GM12891 (cell line): ENCODE measurements at regions not wholly inside any gene's neighbourhood (a gene's known extent, or its start where the extent isn't known, plus 50 kb on each side); places are given as distances from the start of the nearest gene placed in this dataset.

Experiments
- DNase-seq: peaks from one replicate; pipeline ENCODE4 v3.0.0; 2011; ENCODE audit warnings: low spot score; ENCODE audit not compliant: insufficient read length
- FAIRE-seq: peaks from 2 replicates; lab custom pipeline; 2011; peaks lifted over from hg19 to GRCh38; lab: Jason Lieb, UNC
- PAX5 ChIP-seq: IDR thresholded peaks from 2 replicates; pipeline ENCODE4 v1.6.1; 2011; ENCODE audit warnings: low read length, moderate library complexity, mild to moderate bottlenecking; ENCODE audit not compliant: insufficient read depth, severe bottlenecking
- POLR2A ChIP-seq: IDR thresholded peaks from 2 replicates; pipeline ENCODE4 v1.6.1; 2011; ENCODE audit warnings: low read depth, low read length, control low read depth
- POLR2AphosphoS5 ChIP-seq: IDR thresholded peaks from 2 replicates; pipeline ENCODE4 v1.6.1; 2011; ENCODE audit warnings: low read depth, low read length, control low read depth
- POU2F2 ChIP-seq: IDR thresholded peaks from 2 replicates; pipeline ENCODE4 v1.6.1; 2011; ENCODE audit warnings: low read depth, mild to moderate bottlenecking, control low read depth, low read length, moderate library complexity
- SPI1 ChIP-seq: IDR thresholded peaks from 2 replicates; pipeline ENCODE4 v1.6.1; 2011; ENCODE audit warnings: low read depth, low read length, control low read depth
- TAF1 ChIP-seq: IDR thresholded peaks from 2 replicates; pipeline ENCODE4 v1.6.1; 2011; ENCODE audit warnings: low read depth, low read length, control low read depth

GRCh38 chr11:32325725-32326124, 109.6 kb downstream of the WT1 start:
- FAIRE-seq, result no peak
- TF ChIP-seq SPI1 (no peak), TAF1 (no peak), POU2F2 (no peak), POLR2A (no peak), PAX5 (no peak)
- no peak for DNase-seq

DNA sequence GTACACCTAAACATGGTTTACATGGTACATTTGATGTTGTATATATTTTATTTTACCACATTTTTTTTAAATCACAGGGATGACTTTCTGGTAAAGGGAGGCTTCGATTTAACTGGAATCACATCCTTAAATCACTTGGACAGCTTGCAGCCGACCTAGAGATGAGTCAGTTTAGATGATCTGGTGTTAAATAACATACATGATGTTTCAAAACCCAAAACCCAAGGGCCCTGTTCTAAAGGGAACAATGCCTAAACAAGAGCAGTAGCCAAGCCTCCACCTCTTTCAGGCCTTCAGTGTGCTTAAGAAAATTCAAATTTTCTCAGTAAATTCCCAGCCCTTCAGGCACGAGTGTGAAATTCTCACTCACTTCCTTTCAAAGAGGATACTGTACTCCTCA, 108.8 kb downstream of the WT1 start:
- FAIRE-seq (no peak), DNase-seq (no peak)
- TF ChIP-seq POLR2AphosphoS5, result no peak

DNA sequence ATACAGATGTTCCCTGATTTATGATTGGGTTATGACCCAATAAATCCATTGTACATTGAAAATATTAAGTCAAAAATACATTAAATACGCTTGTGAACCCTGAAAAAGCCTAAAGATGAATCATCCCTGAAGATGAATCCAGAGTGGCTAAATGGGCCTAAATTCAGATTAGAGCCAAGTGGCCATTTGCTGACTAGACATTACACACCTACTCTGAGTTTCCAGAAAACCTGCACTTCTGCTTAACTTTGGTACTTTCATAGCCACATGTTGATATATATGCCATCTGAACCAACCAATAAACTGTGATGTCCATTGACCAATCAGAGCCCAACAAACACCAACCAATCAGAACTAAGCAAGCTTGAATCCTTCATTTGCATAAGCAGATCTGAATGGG, 106.9 kb downstream of the WT1 start:
- TF ChIP-seq POU2F2, result no peak
- TF ChIP-seq POLR2A, result no peak
- no peak for TF ChIP-seq POLR2AphosphoS5
- no peak for TF ChIP-seq PAX5
- no peak for TF ChIP-seq TAF1
- FAIRE-seq (no peak), DNase-seq (no peak)

DNA sequence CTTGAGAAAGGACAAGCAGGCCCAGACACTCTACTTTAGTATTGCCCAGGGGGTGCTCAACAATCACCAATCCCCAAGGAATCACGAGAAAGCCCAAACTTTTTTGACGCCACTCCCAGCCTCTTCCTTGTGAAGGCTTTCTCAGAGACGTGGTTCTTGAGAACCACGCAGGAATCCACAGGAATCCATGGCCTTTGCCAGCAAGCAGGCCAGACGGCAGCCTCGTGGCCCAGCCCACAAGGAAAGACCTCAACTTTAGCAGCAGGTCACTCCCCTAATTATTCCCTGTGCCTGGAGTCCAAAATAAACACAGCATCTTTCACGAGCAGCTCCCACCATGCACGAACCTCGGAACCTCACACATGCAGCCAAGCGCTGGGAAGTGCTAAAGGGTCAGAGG, 104.2 kb downstream of the WT1 start:
- no peak for DNase-seq
- TF ChIP-seq TAF1 (no peak), POLR2AphosphoS5 (no peak), PAX5 (no peak), POU2F2 (no peak), POLR2A (no peak), SPI1 (no peak)
- no peak for FAIRE-seq

DNA sequence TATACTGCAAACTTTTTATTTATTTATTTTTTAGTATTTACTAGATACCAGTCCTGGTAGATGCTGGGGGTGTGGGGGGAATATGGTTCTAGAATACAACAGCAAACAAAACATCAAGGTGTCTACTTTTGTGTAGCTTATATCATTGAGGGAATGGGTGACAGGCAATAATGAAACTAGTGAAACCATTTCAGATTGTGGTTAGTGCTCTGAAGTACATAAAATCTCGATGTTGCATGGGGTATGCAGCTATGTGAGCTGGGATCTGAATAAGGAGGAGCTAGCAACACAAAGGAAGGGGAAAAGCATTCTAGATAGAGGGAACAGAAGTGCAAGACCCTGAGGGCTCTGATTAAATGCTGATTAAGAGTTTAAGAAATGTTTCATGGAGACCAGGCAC, 103.5 kb downstream of the WT1 start:
- TF ChIP-seq PAX5 (no peak), POLR2AphosphoS5 (no peak), SPI1 (no peak), TAF1 (no peak), POLR2A (no peak), POU2F2 (no peak)

GRCh38 chr11:32332990-32333319, 102.4 kb downstream of the WT1 start:
- DNase-seq, result no peak
- FAIRE-seq, result no peak
- TF ChIP-seq POLR2A (no peak), POLR2AphosphoS5 (no peak), TAF1 (no peak), SPI1 (no peak), PAX5 (no peak), POU2F2 (no peak)

More for the DNA sequence above, 103.5 kb downstream of the WT1 start:
- no peak for DNase-seq
- FAIRE-seq, result no peak

DNA sequence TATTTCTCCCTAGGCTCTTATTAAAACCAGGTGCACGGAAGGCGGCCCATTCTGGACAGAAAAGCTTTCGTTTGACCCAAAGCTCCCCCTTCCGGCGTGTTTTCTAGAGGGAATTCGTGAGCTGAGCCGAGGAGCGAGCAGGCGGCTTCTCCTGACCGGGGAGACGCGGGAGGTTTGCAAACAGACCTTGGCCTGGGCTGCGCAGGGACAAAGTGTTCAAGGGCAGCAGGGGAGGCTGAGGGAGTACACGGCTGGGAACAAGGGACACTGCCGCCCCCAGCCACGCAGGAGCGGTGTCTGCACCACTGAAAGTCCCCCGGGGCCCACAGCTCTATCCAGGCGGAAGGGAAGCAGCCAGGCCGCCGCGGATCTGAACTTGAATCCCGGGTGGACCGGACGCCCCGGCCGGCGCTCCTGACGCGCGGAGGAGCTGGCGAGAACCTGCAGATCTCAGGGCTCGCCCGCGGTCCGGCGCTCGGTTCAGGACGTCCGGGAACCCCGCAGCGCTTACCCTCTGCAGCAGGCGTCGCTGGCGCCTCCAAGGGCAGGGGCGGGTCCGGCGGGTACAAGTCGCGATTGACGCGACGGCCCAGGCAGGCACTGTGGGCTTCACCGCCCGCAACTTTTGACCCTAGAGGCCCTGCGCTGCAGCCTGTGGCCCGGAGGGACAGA, 101.9 kb downstream of the WT1 start:
- DNase-seq (peak; percentile 25), FAIRE-seq (no peak)
- TF ChIP-seq PAX5, result no peak
- no peak for TF ChIP-seq POLR2AphosphoS5
- TF ChIP-seq SPI1, result no peak
- no peak for TF ChIP-seq POLR2A
- TF ChIP-seq POU2F2, result no peak
- TF ChIP-seq TAF1, result no peak

DNA sequence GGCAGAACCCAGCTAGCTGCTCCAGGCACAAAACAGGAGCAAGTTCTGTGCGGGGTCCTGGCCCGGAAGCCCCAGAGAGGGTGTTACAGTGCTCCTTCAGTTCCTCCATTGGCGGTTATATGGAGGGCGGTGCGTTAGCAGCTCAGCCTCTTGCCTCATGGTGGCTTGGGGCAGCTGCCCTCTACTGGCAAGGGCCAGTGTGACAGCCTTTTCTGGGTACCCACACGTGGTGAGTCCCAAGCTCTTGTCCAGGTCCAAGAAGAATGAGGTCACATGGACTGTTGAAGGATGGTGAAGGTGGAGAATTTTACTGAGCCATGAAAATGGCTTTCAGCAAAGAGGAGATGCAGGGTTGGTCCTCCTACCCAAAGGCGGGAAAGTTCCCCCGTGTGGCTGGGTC, 100.5 kb downstream of the WT1 start:
- FAIRE-seq, result no peak
- no peak for DNase-seq
- no peak for TF ChIP-seq POU2F2
- TF ChIP-seq POLR2A, result no peak
- no peak for TF ChIP-seq PAX5
- TF ChIP-seq TAF1, result no peak
- TF ChIP-seq SPI1, result no peak
- no peak for TF ChIP-seq POLR2AphosphoS5
